ENCODE measurements at regions not wholly inside any gene's neighbourhood (a gene's known extent, or its start where the extent isn't known, plus 50 kb on each side); places are given as distances from the start of the nearest gene placed in this dataset.

DNA sequence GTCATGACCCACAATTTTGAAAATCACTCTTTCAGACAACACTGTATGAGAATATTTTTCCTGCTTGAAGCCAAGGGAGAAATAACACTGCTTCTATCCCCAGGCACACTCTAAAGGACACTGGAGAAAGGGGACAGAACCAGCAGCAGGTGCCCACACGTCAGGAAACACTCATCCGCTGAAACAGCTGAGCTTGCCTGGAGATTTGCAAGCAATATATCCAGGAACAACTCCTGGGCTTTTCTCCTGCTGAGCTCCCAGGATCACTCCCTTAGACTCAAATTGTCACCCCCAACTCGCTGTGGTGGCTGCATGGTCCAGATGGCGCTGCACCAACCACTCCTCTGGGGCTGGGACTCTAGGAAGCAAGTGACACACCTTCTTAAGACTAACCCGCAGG is 186.7 kb downstream of the ARL4C start:
- TF ChIP-seq, protein P1, sequence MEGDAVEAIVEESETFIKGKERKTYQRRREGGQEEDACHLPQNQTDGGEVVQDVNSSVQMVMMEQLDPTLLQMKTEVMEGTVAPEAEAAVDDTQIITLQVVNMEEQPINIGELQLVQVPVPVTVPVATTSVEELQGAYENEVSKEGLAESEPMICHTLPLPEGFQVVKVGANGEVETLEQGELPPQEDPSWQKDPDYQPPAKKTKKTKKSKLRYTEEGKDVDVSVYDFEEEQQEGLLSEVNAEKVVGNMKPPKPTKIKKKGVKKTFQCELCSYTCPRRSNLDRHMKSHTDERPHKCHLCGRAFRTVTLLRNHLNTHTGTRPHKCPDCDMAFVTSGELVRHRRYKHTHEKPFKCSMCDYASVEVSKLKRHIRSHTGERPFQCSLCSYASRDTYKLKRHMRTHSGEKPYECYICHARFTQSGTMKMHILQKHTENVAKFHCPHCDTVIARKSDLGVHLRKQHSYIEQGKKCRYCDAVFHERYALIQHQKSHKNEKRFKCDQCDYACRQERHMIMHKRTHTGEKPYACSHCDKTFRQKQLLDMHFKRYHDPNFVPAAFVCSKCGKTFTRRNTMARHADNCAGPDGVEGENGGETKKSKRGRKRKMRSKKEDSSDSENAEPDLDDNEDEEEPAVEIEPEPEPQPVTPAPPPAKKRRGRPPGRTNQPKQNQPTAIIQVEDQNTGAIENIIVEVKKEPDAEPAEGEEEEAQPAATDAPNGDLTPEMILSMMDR (IDR thresholded peaks at IDR 0.05; ENCODE audit: extremely low read depth in 1 of 2, insufficient read depth in 1 of 2, low read depth in 1 of 2, low read length in 2 of 2): no peak
- TF ChIP-seq EZH2 (IDR thresholded peaks at IDR 0.05; ENCODE audit: borderline replicate concordance, low read depth, low read length, severe bottlenecking): no peak
- no peak for TF ChIP-seq POLR2A (IDR thresholded peaks at IDR 0.05; ENCODE audit: low read depth, low read length)
